ENCODE measurements at regions not wholly inside any gene's neighbourhood (a gene's known extent, or its start where the extent isn't known, plus 50 kb on each side); places are given as distances from the start of the nearest gene placed in this dataset.

DNA sequence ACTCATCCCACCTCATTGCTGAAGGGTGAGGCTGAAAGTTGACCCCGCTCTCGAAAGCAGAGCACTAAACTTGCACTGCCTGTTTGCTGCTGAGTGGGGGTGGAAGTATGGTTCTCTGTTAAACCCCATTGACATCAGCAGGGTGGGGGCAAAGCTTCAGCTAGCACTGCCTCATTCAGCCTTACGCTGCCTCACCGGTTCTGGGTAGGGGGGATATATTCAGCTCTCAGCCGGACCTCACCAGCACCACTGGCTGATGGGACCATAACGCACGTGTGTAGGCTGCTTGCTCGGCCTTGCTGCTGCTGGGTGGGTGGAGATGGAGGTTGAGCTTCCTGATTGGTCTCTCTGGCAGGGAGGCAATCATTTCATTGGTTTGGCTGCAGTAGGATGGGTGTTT lies 265.7 kb upstream of the RTL1 start:
- TF ChIP-seq, protein P1, sequence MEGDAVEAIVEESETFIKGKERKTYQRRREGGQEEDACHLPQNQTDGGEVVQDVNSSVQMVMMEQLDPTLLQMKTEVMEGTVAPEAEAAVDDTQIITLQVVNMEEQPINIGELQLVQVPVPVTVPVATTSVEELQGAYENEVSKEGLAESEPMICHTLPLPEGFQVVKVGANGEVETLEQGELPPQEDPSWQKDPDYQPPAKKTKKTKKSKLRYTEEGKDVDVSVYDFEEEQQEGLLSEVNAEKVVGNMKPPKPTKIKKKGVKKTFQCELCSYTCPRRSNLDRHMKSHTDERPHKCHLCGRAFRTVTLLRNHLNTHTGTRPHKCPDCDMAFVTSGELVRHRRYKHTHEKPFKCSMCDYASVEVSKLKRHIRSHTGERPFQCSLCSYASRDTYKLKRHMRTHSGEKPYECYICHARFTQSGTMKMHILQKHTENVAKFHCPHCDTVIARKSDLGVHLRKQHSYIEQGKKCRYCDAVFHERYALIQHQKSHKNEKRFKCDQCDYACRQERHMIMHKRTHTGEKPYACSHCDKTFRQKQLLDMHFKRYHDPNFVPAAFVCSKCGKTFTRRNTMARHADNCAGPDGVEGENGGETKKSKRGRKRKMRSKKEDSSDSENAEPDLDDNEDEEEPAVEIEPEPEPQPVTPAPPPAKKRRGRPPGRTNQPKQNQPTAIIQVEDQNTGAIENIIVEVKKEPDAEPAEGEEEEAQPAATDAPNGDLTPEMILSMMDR (IDR thresholded peaks at IDR 0.05; ENCODE audit: insufficient read depth, low read length, poor library complexity, severe bottlenecking), result no peak
- no peak for DNase-seq (ENCODE audit: extremely low read depth, insufficient read length)
- H3K36me3 ChIP-seq (ENCODE audit: control insufficient read depth, insufficient read depth, low read length), result no peaks in the 10 kb centered on the region
- no peaks in the 10 kb centered on the region for H3K27me3 ChIP-seq (replicated peaks; ENCODE audit: control insufficient read depth, insufficient read depth, low read length)
- H3K4me3 ChIP-seq (replicated peaks; ENCODE audit: low read depth, low read length), result no peak overlapping the region

DNA sequence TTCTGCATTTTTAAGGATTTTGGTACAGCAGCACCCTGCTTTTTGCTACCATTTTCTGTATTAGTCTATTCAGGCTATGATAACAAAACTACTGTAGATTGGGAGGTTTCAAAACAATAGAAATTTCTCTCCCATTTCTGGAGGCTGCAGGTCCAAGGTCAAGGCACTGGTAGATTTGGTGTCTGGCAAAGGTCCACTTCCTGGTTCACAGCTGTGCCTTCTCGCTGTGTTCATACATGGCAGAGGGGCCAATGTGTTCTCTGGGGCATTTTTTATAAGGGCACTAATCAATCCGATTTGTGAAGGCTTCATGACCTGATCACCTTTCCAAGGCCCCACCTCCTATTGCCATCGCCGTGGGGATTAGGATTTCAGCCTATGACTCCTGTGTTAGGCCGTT lies 268.1 kb upstream of the RTL1 start:
- no peak for DNase-seq (ENCODE audit: extremely low read depth, insufficient read length)
- H3K27me3 ChIP-seq (replicated peaks; ENCODE audit: control insufficient read depth, insufficient read depth, low read length), result no peaks in the 10 kb centered on the region
- H3K36me3 ChIP-seq (ENCODE audit: control insufficient read depth, insufficient read depth, low read length), result no peaks in the 10 kb centered on the region
- H3K4me3 ChIP-seq (replicated peaks; ENCODE audit: low read depth, low read length), result no peak overlapping the region
- TF ChIP-seq, protein P1 (IDR thresholded peaks at IDR 0.05; ENCODE audit: insufficient read depth, low read length, poor library complexity, severe bottlenecking), result no peak

DNA sequence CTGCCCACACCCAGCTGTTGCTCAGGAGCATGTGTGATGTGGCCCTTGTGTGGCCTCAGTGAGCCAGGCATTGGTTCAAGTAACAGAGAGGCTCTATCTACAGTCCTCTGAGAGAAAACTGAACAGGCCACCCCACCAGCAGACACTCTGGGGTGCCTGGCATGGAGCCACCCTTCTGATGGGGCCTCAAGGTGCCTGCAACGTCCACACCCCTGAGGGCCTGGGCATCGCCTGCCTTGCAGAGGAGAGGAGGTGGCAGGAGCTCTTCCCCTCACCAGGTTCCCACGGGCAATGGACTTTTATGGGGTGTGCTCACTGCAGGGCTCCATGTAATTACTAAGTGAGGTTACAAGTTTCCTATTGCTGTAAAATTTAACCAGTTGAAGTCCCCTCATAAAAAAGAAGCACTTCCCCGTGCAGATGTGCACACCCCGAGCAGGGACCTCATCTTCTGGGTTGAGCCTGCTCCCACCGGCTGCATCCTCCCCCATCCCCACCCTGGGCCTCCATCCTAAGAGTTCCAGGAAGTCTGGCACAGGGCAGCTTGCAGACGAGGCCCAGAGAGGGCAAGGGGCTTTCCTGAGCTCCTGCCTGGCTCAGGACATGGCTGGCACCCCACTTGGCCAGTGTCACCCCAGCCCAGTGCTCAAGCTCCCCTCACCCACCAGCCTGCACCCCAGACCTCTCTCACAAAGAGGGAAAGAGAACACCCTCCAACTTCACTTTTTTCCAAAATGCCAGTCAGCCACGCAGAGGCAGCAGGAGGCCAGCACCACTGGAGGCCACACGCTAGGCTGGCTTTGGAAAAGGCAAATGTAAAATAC lies 270.4 kb upstream of the RTL1 start:
- TF ChIP-seq, protein P1 (IDR thresholded peaks at IDR 0.05; ENCODE audit: insufficient read depth, low read length, poor library complexity, severe bottlenecking), result no peak
- no peak overlapping the region for H3K4me3 ChIP-seq (replicated peaks; ENCODE audit: low read depth, low read length)
- H3K27me3 ChIP-seq (replicated peaks; ENCODE audit: control insufficient read depth, insufficient read depth, low read length), result no peaks in the 10 kb centered on the region
- no peak for DNase-seq (ENCODE audit: extremely low read depth, insufficient read length)
- H3K36me3 ChIP-seq (ENCODE audit: control insufficient read depth, insufficient read depth, low read length), result no peaks in the 10 kb centered on the region

DNA sequence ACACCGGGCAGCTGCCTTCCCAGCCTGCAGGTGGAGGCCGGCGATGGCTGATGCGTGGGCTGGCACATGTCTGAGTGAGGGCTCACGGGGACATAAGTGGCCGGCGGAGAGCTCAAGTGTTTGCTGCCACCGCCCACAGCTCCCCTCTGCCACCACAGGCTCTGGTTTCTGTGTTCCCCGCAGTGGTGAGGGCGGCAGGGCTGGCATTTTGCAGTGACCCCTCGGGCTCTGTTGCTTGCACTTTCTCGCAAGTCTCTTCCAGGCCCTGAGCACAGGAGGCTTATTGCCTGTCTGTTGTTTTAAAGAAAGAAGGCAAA lies 271.0 kb upstream of the RTL1 start:
- no peak for DNase-seq (ENCODE audit: extremely low read depth, insufficient read length)
- TF ChIP-seq, protein P1 (IDR thresholded peaks at IDR 0.05; ENCODE audit: insufficient read depth, low read length, poor library complexity, severe bottlenecking), result no peak

DNA sequence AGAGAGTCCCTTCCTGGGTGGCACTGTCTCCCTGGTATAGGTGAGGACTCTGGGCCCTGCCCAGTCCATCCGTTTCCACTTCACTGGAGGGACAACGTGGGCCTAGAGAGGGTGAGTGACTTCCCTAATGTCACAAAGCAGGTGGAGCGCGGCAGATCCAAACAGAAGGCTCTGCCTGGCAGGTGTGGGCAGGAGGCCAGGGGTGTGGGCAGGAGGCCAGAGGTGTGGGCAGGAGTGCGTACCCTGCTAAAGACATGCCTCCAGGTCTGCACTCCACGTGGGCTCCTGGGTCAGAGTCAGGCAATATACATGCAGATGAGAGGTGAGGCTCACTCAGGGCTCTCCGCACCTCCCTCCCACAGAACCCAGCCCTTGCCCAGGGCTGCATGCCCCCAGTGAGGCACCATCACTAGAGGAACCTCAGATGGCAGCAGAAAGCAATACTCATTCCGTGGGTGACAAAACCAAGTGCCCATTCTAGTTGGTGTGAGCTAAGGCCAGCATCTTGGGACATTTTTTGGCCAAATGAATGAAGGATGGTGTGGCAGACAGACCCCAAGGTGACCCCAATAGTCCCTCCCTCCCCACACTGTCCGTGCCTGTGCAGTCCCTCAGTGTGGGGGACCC lies 271.6 kb upstream of the RTL1 start:
- TF ChIP-seq, protein P1 (IDR thresholded peaks at IDR 0.05; ENCODE audit: insufficient read depth, low read length, poor library complexity, severe bottlenecking), result no peak

More for the DNA sequence above, 271.0 kb upstream of the RTL1 start:
- Histone ChIP-seq H3K4me3 (replicated peaks; ENCODE audit: low read depth, low read length) (no peak overlapping the region), H3K27me3 (replicated peaks; ENCODE audit: control insufficient read depth, insufficient read depth, low read length) (no peaks in the 10 kb centered on the region), H3K36me3 (ENCODE audit: control insufficient read depth, insufficient read depth, low read length) (no peaks in the 10 kb centered on the region)

More for the DNA sequence above, 271.6 kb upstream of the RTL1 start:
- no peak for DNase-seq (ENCODE audit: extremely low read depth, insufficient read length)
- Histone ChIP-seq H3K36me3 (ENCODE audit: control insufficient read depth, insufficient read depth, low read length) (no peaks in the 10 kb centered on the region), H3K4me3 (replicated peaks; ENCODE audit: low read depth, low read length) (no peak overlapping the region), H3K27me3 (replicated peaks; ENCODE audit: control insufficient read depth, insufficient read depth, low read length) (no peaks in the 10 kb centered on the region)
